ENCODE measurements at regions not wholly inside any gene's neighbourhood (a gene's known extent, or its start where the extent isn't known, plus 50 kb on each side); places are given as distances from the start of the nearest gene placed in this dataset.

- TF ChIP-seq, protein P1, sequence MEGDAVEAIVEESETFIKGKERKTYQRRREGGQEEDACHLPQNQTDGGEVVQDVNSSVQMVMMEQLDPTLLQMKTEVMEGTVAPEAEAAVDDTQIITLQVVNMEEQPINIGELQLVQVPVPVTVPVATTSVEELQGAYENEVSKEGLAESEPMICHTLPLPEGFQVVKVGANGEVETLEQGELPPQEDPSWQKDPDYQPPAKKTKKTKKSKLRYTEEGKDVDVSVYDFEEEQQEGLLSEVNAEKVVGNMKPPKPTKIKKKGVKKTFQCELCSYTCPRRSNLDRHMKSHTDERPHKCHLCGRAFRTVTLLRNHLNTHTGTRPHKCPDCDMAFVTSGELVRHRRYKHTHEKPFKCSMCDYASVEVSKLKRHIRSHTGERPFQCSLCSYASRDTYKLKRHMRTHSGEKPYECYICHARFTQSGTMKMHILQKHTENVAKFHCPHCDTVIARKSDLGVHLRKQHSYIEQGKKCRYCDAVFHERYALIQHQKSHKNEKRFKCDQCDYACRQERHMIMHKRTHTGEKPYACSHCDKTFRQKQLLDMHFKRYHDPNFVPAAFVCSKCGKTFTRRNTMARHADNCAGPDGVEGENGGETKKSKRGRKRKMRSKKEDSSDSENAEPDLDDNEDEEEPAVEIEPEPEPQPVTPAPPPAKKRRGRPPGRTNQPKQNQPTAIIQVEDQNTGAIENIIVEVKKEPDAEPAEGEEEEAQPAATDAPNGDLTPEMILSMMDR (IDR thresholded peaks at IDR 0.05; ENCODE audit: low read depth, low read length, poor library complexity, severe bottlenecking), result no peak
- no peak for TF ChIP-seq EZH2phosphoT487 (IDR thresholded peaks at IDR 0.05; ENCODE audit: borderline replicate concordance, low read length)
These were observed 247.9 kb upstream of the DUSP10 start for GRCh38 chr1:221989741-221990140.
